Osteoblast (primary cell): ENCODE measurements at regions not wholly inside any gene's neighbourhood (a gene's known extent, or its start where the extent isn't known, plus 50 kb on each side); places are given as distances from the start of the nearest gene placed in this dataset.

Experiments
- DNase-seq: peaks from one replicate; pipeline ENCODE4 v3.0.0; 2011; ENCODE audit warnings: low spot score, mixed read lengths; ENCODE audit not compliant: insufficient read length; ENCODE audit errors: missing footprints
- H2AFZ ChIP-seq: 2 replicates; pipeline ENCODE4 v1.6.0; 2011; ENCODE audit warnings: mild to moderate bottlenecking, low read length
- H3K27ac ChIP-seq: 2 replicates; pipeline ENCODE4 v1.5.1; 2011; ENCODE audit warnings: mild to moderate bottlenecking, low read depth, low read length, moderate library complexity
- H3K27me3 ChIP-seq: 2 replicates; pipeline ENCODE4 v1.6.0; 2012; ENCODE audit warnings: mild to moderate bottlenecking, control low read depth, inconsistent platforms, low read length, moderate library complexity; ENCODE audit not compliant: insufficient read depth
- H3K36me3 ChIP-seq: 2 replicates; pipeline ENCODE4 v1.5.1; 2011; ENCODE audit warnings: mild to moderate bottlenecking, low read length, control low read depth, moderate library complexity; ENCODE audit not compliant: insufficient read depth
- H3K4me1 ChIP-seq: 2 replicates; pipeline ENCODE4 v1.5.1; 2011; ENCODE audit warnings: mild to moderate bottlenecking, low read length, control low read depth, moderate library complexity; ENCODE audit not compliant: insufficient read depth
- H3K4me2 ChIP-seq: 2 replicates; pipeline ENCODE4 v1.6.0; 2011; ENCODE audit warnings: mild to moderate bottlenecking, low read length; ENCODE audit not compliant: insufficient read depth
- H3K4me3 ChIP-seq: fragments of 200-600 bp; sonication (generic); 3 replicates; pipeline ENCODE4 v1.5.1; 2012; ENCODE audit warnings: mild to moderate bottlenecking, low read length, inconsistent platforms; ENCODE audit not compliant: insufficient read depth
- H3K79me2 ChIP-seq: 2 replicates; pipeline ENCODE4 v1.6.0; 2012; ENCODE audit warnings: mild to moderate bottlenecking, low read length, control low read depth, inconsistent platforms; ENCODE audit not compliant: insufficient read depth
- H3K9me3 ChIP-seq: 2 replicates; pipeline ENCODE4 v1.5.1; 2011; ENCODE audit warnings: low read depth, low read length, control low read depth
- H4K20me1 ChIP-seq: 2 replicates; pipeline ENCODE4 v1.6.0; 2012; ENCODE audit warnings: mild to moderate bottlenecking, low read length, control low read depth; ENCODE audit not compliant: insufficient read depth
- CTCF ChIP-seq: IDR thresholded peaks from 2 replicates; pipeline ENCODE4 v1.5.1; 2011; ENCODE audit warnings: mild to moderate bottlenecking, low read depth, low read length, moderate library complexity; ENCODE audit errors: extremely low read depth

- Histone ChIP-seq H4K20me1 (no peaks in the 10 kb centered on the region), H3K27ac (no peak overlapping the region), H3K27me3 (no peaks in the 10 kb centered on the region), H3K9me3 (no peaks in the 10 kb centered on the region), H3K79me2 (no peaks in the 10 kb centered on the region), H3K36me3 (no peaks in the 10 kb centered on the region), H3K4me2 (no peak overlapping the region), H3K4me3 (no peak overlapping the region), H3K4me1 (no peaks in the 10 kb centered on the region), H2AFZ (no peak overlapping the region)
- no peak for TF ChIP-seq CTCF
- no peak for DNase-seq
Measured at GRCh38 chr6:53205778-53206177, 57.1 kb upstream of the GCM1 start.

GRCh38 chr6:53203483-53203882 is 54.8 kb upstream of the GCM1 start:
- peak; percentile 18 for DNase-seq
- TF ChIP-seq CTCF = no peak

DNA sequence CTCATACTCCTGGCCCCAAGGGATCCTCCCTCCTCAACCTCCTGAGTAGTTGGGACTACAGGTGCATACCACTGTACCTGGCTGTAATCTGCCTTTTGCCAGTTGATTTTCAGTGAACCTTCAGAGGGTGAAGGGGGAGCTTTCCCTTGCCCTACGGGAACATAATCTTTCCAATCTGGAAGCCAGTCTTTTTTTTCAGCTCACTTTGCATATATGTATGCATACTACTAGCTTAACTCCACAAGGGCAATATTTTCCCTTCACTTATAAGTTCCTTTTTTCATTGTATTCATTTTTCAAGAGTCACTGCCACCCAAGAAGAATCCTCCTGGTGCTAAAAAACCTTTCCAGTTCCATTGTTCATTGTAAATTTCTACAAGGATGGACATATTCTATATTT is 53.4 kb upstream of the GCM1 start:
- Histone ChIP-seq H3K4me3 (no peak overlapping the region), H3K79me2 (no peaks in the 10 kb centered on the region), H3K4me1 (no peaks in the 10 kb centered on the region), H3K9me3 (no peaks in the 10 kb centered on the region), H4K20me1 (no peaks in the 10 kb centered on the region), H3K36me3 (no peaks in the 10 kb centered on the region), H2AFZ (no peak overlapping the region), H3K27me3 (no peaks in the 10 kb centered on the region), H3K27ac (no peak overlapping the region), H3K4me2 (no peak overlapping the region)
- DNase-seq = no peak
- no peak for TF ChIP-seq CTCF

More at GRCh38 chr6:53203483-53203882, 54.8 kb upstream of the GCM1 start:
- H2AFZ ChIP-seq = no peak overlapping the region
- H3K4me3 ChIP-seq = no peak overlapping the region
- H3K27ac ChIP-seq = no peak overlapping the region
- H3K36me3 ChIP-seq = no peaks in the 10 kb centered on the region
- no peak overlapping the region for H3K4me2 ChIP-seq
- H3K9me3 ChIP-seq = no peaks in the 10 kb centered on the region
- no peaks in the 10 kb centered on the region for H3K79me2 ChIP-seq
- no peaks in the 10 kb centered on the region for H4K20me1 ChIP-seq
- H3K27me3 ChIP-seq = no peaks in the 10 kb centered on the region
- no peaks in the 10 kb centered on the region for H3K4me1 ChIP-seq

DNA sequence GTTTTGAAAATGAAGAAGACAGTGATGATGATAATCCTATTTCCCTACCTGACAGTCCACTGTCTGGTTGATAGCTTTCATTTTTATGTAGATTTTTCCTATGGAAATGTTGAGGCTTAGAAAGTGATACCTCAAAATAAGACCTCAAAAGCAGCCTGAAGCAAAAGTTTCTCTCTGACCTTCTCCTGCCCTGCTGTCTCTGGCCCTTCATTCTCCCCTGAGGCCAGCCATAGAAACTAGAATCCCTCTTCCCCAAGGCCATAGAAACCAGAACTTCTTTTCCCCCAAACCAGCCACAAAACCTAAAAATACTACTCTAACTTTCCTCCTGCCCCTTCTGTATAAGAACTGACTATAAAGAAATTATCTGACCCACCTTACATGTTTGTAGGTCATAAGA is 52.6 kb upstream of the GCM1 start:
- no peak overlapping the region for H3K27ac ChIP-seq
- no peak overlapping the region for H3K4me3 ChIP-seq
- no peak for TF ChIP-seq CTCF

More for the DNA sequence above, 52.6 kb upstream of the GCM1 start:
- DNase-seq = peak; percentile 3
- Histone ChIP-seq H3K79me2 (no peaks in the 10 kb centered on the region), H3K27me3 (no peaks in the 10 kb centered on the region), H3K36me3 (no peaks in the 10 kb centered on the region), H4K20me1 (no peaks in the 10 kb centered on the region), H2AFZ (no peak overlapping the region), H3K9me3 (no peaks in the 10 kb centered on the region), H3K4me2 (no peak overlapping the region), H3K4me1 (no peaks in the 10 kb centered on the region)
